Upper lobe of left lung (tissue), 4 donors: ENCODE measurements at regions not wholly inside any gene's neighbourhood (a gene's known extent, or its start where the extent isn't known, plus 50 kb on each side); places are given as distances from the start of the nearest gene placed in this dataset.

Experiments
- CTCF ChIP-seq, 6 experiments: fragments of 450-650 bp in 4 of 6; fragments of 200-600 bp in 2 of 6; sonication (generic) in 2 of 6; IDR thresholded peaks; one replicate each; pipeline ENCODE4 v1.5.1; 2016 to 2019; ENCODE audit warnings: antibody characterized with exemption in 6 of 6
- EP300 ChIP-seq, 4 donors: sonication (generic); formaldehyde crosslinking; IDR thresholded peaks; one replicate each; pipeline ENCODE4 v1.5.1; 2017; ENCODE audit warnings: antibody characterized with exemption in 4 of 4, control low read depth in 2 of 4
- POLR2A ChIP-seq, 4 donors: fragments of 450-650 bp; IDR thresholded peaks; one replicate each; pipeline ENCODE4 v1.5.1; 2016 to 2017; ENCODE audit warnings: antibody characterized with exemption in 4 of 4, mild to moderate bottlenecking in 2 of 4
- POLR2AphosphoS5 ChIP-seq, 2 donors: sonication (generic); formaldehyde crosslinking; IDR thresholded peaks; one replicate each; pipeline ENCODE4 v1.5.1; 2017; ENCODE audit warnings: antibody characterized with exemption in 2 of 2

- TF ChIP-seq CTCF (IDR thresholded peaks at IDR 0.05) (no peak), POLR2A (IDR thresholded peaks at IDR 0.05) (no peak), EP300 (IDR thresholded peaks at IDR 0.05) (no peak), POLR2AphosphoS5 (IDR thresholded peaks at IDR 0.05) (no peak)
Measured at GRCh38 chrX:137405449-137406140, 160.3 kb upstream of the ZIC3 start.
